Lung microvascular endothelial cell (primary cell): ENCODE measurements at regions not wholly inside any gene's neighbourhood (a gene's known extent, or its start where the extent isn't known, plus 50 kb on each side); places are given as distances from the start of the nearest gene placed in this dataset.

Source experiments
- DNase-seq, 2 donors: peaks; one replicate each; pipeline versions ENCODE4 v3.0.0 to v3.0.0-alpha.2; 2010; ENCODE audit warnings: low read depth in 2 of 2

DNA sequence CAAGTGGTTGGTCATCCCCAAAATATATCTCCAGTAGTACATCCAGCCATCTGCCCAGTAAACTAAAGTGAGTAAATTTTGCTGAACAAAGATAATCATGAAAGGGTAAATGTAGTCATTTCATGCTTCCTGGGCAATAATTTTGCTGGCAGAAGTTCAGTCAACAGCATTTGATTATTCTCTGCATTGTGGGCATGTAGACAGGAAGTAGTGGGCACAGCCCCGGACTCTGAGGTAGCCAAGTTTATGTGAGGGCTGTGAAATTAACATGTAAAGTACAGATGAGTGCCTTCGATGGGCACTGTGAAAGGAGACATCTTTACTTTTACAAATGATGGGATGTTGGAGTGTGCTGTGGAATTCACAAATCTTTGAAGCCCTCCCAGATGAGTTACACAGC, 312.2 kb upstream of the MTNR1B start:
- no peak for DNase-seq

DNA sequence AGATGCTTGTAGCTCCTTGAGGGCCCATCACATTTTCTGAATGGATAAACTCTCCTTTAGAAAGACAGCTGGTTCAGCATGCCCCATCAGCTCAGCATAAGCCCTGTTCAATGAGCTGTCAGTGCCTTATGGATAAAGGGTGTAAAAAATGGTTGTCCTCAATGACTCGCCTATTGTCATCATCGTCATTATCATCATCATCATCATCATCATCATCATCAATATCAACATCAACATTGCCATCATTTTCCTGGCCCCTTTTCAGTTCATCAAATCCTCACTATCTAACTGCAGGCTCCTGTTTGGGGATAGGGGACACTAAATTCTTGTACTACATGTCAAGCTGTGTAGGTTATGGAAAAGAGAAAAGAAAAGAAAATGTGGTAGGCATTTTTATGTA, 310.7 kb upstream of the MTNR1B start:
- no peak for DNase-seq

DNA sequence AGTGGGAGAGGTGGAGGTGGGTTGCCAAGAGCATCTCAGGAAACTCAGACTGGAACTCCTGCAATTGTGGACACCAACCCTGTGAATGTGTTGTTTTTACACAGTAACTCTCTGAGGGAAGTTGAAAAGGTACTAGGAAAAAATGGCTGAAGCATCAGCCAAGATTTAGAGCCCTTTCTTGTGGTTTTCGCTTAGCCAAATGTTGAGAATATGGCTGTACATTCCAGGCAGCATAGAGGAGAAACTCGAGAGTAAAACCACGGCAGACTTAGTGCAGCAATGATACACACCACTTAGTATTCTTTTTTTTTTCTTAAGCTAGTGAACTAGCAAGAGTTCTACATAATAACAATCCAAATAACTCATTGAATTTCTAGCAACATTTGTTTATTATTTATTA, 309.7 kb upstream of the MTNR1B start:
- no peak for DNase-seq

DNA sequence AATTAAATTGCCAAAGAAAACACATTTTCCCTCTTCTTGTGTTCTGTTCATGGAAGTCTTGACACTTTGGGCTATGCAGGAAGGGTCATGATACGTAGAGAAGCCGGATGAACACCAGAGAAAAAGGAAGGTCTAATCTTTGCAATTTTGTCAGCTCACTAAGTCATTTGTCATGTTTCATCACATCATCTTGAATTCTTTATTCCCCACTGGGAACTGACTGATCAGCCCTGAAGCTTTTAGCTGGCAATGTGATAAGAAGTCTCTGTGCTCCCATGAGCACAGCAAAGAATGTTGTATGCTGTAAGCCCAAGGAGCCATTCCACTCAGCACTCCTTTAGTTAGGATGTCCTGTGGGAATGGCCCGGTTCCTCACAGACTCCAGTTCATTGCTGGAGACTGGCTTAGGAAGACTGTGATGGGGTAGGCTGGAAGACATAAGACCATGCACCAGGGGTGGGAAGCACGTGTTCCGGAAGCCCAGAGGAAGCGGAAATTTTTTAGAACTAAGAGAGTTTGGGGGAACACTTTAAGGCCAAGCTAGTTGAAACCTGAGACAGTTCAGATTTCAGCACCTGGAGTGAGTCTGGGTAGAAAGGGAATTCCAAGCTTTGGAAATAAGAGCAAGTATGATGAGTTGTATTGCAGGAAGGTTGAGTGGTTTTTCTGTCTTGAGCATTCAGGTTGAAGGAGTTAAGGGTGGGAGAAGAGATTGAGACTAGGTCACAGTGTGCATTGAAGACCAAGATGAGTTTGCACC, 306.7 kb upstream of the MTNR1B start:
- no peak for DNase-seq

DNA sequence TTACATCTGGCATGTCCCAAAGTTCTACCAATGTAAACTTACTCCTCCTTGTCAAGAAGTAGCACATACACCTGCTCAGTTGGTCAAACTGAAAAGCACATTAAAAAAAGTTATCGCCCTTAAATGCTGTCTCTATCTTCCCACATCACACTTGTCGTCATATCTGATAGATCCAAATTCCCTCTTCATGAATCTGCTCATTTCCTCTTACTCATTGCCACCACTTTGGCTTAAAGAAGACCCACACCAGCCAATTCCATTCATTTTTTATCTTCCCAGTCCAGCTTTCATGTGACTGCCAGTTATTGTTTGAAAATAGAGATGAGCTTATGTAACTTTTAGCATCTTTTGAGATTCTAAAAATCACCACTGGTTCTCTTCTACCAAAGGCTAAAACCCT, 305.9 kb upstream of the MTNR1B start:
- no peak for DNase-seq

DNA sequence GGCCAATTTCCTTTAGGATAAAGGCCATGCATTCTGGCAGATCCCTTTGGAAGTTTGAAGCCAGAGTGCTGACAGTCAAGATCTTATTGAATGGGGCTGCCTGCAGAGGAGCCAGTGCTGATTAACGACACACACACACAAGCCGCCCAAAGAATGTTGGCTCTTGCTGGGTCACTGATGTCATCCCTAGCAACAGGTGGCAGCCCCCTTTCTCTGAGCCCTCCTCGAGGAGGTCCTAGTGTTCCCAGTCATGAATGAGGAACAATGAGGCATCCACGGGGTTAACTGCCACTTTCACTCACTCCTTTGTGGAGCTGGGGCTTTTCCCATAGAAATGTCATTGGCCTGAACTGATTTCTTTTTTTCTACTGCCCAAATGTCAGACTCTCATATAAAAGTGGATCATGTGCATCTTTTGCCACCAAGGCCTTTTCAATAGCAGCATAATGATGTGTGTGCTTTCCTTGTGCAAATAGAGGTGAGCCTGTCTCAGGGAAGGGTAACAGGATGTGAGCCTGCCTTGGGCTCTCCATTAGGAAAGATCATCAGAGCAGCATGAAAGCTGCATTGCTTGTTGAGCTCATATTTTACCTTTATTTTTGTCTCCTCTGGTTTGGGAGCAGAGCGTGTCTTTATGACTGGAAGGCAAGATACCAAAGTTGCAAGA, 301.8 kb upstream of the MTNR1B start:
- no peak for DNase-seq

DNA sequence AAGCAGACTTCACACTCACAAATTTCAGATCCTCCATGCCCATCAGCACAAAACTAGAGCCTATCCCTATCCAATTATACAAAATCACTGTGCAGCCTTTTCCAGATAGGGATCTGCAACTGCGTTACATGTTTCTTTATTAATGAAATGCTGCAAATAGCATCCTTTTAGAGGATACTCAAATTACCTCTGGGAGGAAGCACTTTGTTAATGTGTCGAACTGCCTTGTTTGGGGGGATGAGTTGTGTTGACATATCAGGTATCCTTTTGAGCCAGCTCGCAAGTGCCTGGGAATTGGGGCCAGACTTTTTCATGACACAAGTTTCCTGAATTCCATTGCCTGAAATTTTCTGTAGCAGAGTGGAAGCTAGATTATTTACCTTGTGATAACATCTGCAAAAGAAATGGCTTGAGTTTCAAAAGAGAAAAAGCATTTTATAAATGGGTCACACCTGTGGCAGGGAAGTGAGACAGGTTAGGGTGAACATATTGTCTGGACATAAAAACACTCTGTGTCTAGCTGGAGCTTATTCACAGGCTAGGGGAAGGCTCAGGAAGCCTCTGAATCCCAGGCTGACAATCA, 299.1 kb upstream of the MTNR1B start:
- no peak for DNase-seq

DNA sequence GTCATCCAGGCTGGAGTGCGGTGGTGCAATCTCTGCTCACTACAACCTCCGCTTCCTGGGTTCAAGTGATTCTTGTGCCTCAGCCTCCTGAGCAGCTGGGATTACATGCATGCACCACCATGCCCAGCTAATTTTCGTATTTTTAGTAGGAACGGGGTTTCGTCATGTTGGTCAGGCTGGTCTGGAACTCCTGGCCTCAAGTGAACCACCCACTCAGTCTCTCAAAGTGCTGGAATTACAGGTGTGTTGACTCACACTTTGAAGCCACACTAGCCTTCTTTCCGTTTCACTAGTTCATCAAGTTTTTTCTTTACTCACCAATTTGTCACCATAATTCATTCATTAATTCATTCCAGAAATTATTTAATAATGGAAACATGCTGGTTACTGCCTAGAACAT, 298.4 kb upstream of the MTNR1B start:
- DNase-seq: no peak

DNA sequence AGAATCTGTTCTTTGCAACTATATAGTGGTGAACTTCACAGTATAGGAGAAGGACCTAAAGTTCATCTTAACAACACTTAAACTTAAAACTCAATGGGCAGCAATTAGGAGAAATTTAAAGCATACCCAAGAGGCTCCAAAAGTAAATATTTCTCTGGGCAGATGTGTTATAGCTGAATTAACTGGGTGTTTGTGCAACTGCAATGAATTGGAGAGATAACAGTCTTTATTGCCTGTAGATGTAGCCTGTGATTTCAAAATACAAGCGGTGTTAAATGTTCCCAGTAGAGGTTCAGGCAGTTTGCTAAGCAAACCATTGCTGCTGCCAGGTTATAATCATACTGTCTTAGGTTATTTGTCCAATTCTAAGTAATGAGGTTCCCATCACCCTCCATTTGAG, 294.1 kb upstream of the MTNR1B start:
- DNase-seq: no peak

DNA sequence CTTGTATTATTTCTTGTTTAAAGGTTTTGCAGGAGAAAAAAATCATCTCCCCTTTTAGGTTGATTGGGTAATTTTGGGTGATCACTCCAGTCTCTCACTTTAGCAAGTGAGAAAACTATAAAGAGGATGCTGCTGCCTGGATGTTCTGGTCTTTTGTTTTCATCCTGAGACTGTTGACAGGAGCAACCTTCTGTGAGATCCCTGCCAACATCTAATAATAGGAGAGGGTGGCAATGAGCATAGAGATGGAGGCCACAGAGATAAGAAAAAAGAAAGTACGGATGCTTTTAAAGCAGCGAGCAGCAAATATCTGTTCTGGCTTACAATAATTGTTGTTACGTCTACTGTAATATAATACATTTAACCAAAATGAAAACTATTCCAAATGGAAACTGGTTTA, 293.6 kb upstream of the MTNR1B start:
- DNase-seq: no peak

DNA sequence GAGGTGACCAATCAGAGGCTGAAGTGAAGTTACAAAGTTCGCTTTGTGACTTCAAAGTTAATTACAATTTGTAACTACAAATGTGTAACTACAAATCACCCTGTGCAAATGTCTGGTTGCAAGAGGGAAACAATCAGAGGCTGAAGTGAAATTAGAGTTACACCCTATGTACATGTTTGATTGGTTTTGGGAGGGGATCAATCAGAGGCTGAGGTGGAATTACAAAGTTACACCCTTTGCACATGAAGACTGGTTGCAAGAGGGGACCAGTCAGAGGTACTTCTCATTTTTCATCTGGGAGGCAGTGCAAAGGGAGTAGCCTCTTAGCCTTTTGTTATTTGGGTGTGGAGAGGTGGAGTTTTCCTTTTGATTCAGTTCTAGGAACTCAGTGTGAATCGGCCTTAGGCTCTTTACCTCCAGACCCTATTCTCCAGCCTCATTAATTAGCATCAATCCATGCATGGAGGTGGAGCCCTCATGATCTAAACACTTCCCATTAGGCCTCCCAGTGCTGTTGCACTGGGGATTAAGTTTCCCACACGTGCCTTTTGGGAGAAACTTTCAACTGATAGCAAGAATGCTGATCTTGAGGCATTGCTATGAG, 291.3 kb upstream of the MTNR1B start:
- no peak for DNase-seq

DNA sequence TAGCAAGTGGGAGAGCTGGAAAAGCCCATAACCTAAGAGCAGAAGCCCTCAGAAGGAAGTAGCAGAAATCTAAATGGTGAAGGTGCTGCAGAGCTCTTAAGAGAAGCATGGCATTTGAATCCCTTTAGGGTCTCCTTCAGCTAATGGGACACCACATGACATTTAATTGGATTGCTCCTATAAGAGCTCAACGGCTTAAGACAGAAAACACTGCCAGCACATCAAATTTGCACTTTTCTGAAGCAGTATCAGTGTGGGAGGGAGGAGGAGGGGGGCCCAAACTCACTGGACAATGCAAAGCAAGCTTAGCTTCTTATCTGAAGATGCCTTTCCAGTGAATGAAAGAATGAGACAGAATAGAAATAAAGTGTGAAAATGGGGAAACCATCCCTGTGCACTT, 287.9 kb upstream of the MTNR1B start:
- no peak for DNase-seq

DNA sequence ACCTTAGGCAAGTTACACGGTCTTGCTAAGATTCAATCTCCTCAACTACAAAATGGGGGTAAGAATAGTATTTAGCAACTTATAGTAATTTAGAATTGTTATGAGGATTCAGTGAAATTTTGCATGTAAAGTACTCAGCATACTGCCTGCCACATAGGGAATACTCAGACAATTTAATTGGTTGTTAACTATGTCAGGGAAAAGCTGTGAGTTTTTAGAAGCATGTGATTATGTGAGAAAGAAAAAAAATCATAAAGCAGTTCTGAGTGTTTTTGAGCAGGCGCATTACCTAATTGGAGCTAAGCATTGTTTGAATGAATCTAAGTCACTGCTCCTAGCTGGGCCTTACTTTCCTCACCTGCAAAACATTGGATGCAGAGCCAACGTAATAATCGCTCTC, 287.3 kb upstream of the MTNR1B start:
- no peak for DNase-seq

DNA sequence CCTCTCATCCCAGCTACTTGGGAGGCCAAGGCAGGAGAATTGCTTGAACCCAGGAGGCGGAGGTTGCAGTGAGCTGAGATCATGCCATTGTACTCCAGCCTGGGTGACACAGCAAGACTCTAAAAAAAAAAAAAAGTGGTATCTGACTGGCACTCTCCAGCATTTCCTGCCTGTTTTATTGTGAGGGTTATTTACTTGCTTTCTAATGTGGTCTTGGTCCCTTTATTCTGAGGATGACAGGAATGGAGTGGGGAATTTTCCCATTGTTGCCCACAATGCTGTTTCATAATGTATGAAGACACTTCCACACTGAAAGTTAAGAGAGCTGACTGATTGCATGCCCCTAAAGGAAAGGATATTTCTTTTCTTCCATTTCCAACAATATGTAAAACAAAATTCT, 286.5 kb upstream of the MTNR1B start:
- no peak for DNase-seq

DNA sequence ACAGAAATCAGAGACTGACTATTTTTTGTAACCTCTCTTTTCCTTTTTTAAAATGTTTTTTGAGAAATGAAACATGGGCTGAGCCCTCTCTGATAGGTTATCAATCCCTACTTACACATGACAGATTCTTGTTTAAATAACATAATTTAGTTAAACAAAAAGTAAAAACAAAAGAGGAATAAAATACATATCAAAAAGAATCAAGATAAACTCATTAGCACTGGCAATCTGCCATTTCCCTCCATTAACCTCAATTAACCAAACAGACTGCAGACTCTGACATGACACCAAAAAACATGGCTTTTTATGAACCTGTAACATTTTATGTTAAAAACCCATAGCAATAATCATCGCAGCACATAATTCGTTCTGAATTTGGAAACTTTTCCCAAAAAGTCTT, 284.4 kb upstream of the MTNR1B start:
- DNase-seq: no peak

DNA sequence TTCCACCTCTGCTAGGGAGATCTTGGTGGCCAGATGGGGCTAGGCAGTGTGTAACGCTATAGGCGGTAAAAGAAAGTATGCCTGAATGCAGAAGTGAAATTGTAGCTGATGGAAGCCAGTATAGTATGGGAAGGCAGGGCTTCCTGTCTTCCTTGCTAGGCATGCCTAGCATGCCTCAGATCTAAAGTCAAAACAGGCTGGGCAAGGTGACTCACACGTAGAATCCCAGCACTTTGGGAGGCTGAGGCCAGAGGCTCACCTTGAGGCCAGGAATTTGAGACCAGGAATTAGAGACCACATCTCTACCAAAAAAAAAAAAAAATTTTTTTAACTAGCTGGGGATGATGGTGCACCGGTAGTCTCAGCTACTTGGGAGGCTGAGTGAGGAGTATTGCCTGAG, 281.7 kb upstream of the MTNR1B start:
- no peak for DNase-seq

DNA sequence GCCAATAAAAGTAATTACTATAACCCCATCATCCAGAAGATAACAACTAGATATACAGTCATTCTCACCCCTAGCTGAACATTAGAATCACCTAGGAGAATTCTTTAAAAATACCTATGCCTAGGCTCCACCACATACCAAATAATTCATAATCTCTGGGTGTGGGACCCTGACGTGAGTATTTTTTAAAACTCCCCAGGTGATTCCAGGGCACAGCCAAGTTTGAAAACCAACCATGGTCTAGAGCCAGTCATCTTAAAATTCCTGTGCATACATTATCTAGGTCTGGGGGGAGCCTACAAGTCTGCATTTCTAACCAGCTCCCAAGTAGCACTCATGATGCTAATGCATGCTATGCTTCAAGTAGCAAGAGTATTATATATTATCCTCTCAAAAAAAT, 281.0 kb upstream of the MTNR1B start:
- DNase-seq: no peak

DNA sequence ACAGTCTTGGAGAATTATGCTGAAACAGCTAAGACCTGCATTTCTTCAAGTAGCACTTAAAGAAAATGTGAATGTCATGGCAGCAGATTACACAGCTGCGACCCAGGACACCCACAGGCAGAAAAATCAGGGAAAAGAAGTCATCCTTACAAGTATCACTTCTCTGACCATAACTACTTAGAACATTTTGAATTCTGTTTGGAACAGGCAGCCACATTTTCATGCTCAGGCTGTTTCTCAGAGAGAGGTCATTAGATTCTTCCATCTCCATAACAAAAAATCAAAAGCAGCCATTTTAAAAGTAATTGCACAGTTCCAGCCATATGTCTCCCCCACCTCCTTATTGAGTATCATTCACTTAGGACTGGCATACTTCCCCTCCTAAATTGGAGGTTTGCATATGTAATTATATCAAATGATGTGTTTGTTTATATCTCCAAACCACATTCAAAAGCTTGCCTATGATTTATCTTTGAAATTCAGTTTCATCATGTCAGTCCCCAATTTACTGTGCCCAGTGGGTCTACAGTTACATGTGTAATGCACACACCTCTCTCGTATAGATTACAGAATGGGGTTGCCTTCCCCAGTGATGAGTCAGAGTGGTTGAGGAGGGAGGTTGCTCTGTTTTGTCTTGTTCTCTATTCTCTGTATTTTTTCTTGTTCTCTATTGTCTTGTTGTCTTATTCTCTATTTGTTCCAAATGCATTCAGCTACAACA, 276.5 kb upstream of the MTNR1B start:
- no peak for DNase-seq

DNA sequence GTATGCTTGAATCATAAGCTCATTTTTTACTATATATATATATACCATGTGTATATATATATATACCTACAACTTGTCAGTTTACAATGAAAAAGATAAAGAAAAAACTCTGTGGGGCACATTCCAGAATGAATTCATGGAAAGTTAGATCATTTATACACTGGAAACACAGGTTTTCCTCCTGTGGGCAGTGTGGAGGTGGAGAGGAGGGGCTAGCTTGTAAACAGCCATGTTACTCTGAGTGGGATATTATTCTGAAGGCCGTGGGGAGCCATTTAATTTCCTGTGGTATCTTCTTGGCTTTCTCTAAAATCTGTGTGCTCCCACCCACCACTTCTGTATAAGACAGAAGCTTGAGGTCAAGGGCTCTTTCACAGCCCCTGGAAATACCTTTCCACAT, 273.4 kb upstream of the MTNR1B start:
- DNase-seq: no peak

DNA sequence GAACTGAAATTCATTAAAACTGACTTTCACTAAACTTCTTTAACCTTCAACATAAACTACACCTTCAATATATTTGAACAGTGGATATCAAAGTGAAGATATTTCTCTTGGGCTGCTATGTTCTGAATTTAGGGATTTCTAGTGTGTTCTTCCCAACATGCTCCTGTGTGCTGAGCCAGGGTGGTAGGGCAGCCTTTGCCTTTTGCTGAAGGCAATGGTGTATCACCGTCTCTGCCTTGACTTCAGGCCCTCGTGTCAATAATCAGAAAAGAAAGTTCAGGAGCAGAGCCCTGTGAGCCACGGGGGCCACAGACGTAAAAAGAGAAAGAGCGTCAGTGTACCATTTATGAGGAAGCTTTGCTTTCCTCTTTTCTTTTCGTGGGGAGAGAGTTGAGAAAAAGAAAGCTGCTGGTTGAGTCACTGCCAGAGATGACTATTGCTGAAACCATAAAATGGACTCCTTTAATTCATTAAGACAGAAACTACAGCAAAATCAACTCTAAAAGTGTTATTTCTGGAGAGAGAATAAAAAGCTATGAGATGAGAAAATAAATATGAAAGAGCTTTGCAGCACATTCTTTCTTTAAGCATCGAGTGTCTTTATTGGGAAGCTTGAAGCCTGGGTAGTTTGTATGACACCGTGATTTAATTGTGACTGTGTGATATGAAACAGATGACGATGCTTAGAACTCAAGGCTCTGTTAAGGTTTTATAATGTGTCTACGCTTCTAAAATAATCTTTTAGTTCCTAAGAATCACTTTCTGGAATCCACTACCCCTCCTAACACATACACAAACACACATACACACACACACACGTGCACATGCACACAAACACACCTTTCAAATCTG, 271.8 kb upstream of the MTNR1B start:
- DNase-seq: no peak

DNA sequence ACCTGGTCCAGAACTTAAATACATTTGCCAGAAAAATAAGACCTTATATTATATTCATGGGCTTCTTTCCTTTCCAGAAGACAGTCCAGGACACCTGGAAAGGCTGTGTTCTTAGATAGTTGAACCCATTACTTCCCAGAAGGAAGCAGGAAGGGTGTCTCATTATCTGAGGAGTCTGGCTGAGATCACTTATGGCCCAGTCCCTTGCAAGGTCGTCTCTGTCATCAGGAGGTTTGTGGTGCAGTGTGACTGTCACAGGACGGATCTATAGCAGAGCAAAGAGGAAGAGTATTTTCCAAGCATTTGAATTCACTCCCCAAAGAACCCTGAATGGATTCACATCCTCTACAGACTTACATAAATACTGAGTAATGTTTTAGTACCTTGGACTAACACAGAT, 270.7 kb upstream of the MTNR1B start:
- no peak for DNase-seq
